GM12878 (cell line): ENCODE measurements at regions not wholly inside any gene's neighbourhood (a gene's known extent, or its start where the extent isn't known, plus 50 kb on each side); places are given as distances from the start of the nearest gene placed in this dataset.

Experiments used
- CEBPB ChIP-seq, 2 experiments: fragments of 150-350 bp in 1 of 2; IDR thresholded peaks; 2 replicates each; pipeline ENCODE4 v1.6.1; 2012 to 2014; ENCODE audit warnings: low read depth in 2 of 2, low read length in 2 of 2, borderline replicate concordance in 1 of 2, inconsistent platforms in 1 of 2
- CHD1 ChIP-seq: IDR thresholded peaks from 2 replicates; pipeline ENCODE4 v1.6.1; 2012; ENCODE audit warnings: low read depth, low read length, improper control_type of control experiment
- HDAC6 ChIP-seq: fragments of 200-600 bp; sonication (generic); IDR thresholded peaks from one replicate; pipeline ENCODE4 v1.8.0; 2017; ENCODE audit warnings: antibody characterized with exemption; ENCODE audit not compliant: unreplicated experiment
- MYC ChIP-seq: IDR thresholded peaks from 2 replicates; pipeline ENCODE4 v1.6.1; 2011; ENCODE audit warnings: mild to moderate bottlenecking, low read length, moderate library complexity, inconsistent platforms; ENCODE audit not compliant: insufficient read depth, insufficient replicate concordance, insufficient read length, severe bottlenecking
- NFYA ChIP-seq: IDR thresholded peaks from 2 replicates; pipeline ENCODE4 v1.6.1; 2011; ENCODE audit warnings: low read depth, mild to moderate bottlenecking, low read length, improper control_type of control experiment, borderline replicate concordance
- POLR2A ChIP-seq: IDR thresholded peaks from 2 replicates; pipeline ENCODE4 v1.6.1; 2011; ENCODE audit warnings: low read depth, mild to moderate bottlenecking, low read length
- TBL1XR1 ChIP-seq: IDR thresholded peaks from 2 replicates; pipeline ENCODE4 v1.6.1; 2012; ENCODE audit warnings: low read depth, low read length, improper control_type of control experiment
- TCF7 ChIP-seq: IDR thresholded peaks from 2 replicates; pipeline ENCODE4 v1.6.1; 2014; ENCODE audit warnings: antibody characterized with exemption, borderline replicate concordance
- ZBED1 ChIP-seq: IDR thresholded peaks from 2 replicates; pipeline ENCODE4 v1.6.1; 2016; ENCODE audit warnings: borderline replicate concordance
- ZNF207 ChIP-seq: fragments of 450-650 bp; IDR thresholded peaks from 2 replicates; pipeline ENCODE4 v1.6.1; 2014; ENCODE audit warnings: antibody characterized with exemption, mild to moderate bottlenecking, borderline replicate concordance
- ZZZ3 ChIP-seq: IDR thresholded peaks from 2 replicates; pipeline ENCODE4 v1.6.1; 2011; ENCODE audit warnings: low read depth; ENCODE audit not compliant: control insufficient read depth, insufficient read length
- TF ChIP-seq, protein P1 (sequence below): fragments of 450-650 bp; IDR thresholded peaks from 2 replicates; pipeline ENCODE4 v1.6.1; 2016; ENCODE audit warnings: mild to moderate bottlenecking, moderate library complexity, borderline replicate concordance
- TF ChIP-seq, protein P2 (sequence below), 3 experiments: IDR thresholded peaks in 2 of 3; conservative IDR thresholded peaks in 1 of 3; 2 replicates each; pipeline ENCODE4 v1.5.1; 2011; ENCODE audit warnings: low read depth in 3 of 3, low read length in 3 of 3, mild to moderate bottlenecking in 3 of 3, control low read depth in 2 of 3, moderate library complexity in 2 of 3, inconsistent platforms in 1 of 3, mixed read lengths in 1 of 3; ENCODE audit not compliant: control insufficient read depth in 2 of 3, insufficient read depth in 1 of 3; ENCODE audit errors: extremely low read depth in 1 of 3
- TF ChIP-seq, protein P3 (sequence below): IDR thresholded peaks from 2 replicates; pipeline ENCODE4 v1.6.1; 2011; ENCODE audit warnings: borderline replicate concordance, low read depth, mild to moderate bottlenecking, moderate library complexity, mixed read lengths, low read length; ENCODE audit not compliant: insufficient read depth; ENCODE audit errors: extremely low read length
- TF ChIP-seq, protein P4 (sequence below): fragments of 150-350 bp; IDR thresholded peaks from 2 replicates; pipeline ENCODE4 v1.6.1; 2014; ENCODE audit warnings: mild to moderate bottlenecking, low read depth, low read length

DNA sequence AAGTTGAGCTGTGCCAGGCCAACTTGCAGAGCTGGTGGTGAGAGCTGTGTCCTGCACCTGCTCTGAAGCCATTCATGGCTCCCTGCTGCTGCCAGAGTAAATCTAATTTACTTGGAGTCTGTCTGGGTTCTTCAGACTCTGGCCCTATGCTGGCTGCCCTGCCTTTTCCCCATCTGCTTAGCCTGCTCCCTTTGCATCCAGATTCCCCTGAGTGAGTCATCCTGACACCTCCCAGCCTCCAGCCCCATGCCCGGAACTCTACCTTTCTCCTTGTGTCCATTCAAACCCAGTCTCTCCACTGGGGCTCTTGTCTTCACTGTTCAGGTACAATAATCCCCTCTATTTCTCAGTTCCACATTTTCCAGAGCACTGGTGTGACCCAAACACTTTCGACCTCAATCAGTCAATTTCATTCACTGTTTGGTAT is 434.4 kb upstream of the ZMIZ1 start (continued):
- no peak for TF ChIP-seq NFYA
- TF ChIP-seq, protein P1, sequence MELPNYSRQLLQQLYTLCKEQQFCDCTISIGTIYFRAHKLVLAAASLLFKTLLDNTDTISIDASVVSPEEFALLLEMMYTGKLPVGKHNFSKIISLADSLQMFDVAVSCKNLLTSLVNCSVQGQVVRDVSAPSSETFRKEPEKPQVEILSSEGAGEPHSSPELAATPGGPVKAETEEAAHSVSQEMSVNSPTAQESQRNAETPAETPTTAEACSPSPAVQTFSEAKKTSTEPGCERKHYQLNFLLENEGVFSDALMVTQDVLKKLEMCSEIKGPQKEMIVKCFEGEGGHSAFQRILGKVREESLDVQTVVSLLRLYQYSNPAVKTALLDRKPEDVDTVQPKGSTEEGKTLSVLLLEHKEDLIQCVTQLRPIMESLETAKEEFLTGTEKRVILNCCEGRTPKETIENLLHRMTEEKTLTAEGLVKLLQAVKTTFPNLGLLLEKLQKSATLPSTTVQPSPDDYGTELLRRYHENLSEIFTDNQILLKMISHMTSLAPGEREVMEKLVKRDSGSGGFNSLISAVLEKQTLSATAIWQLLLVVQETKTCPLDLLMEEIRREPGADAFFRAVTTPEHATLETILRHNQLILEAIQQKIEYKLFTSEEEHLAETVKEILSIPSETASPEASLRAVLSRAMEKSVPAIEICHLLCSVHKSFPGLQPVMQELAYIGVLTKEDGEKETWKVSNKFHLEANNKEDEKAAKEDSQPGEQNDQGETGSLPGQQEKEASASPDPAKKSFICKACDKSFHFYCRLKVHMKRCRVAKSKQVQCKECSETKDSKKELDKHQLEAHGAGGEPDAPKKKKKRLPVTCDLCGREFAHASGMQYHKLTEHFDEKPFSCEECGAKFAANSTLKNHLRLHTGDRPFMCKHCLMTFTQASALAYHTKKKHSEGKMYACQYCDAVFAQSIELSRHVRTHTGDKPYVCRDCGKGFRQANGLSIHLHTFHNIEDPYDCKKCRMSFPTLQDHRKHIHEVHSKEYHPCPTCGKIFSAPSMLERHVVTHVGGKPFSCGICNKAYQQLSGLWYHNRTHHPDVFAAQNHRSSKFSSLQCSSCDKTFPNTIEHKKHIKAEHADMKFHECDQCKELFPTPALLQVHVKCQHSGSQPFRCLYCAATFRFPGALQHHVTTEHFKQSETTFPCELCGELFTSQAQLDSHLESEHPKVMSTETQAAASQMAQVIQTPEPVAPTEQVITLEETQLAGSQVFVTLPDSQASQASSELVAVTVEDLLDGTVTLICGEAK = no peak
- TF ChIP-seq, protein P2, sequence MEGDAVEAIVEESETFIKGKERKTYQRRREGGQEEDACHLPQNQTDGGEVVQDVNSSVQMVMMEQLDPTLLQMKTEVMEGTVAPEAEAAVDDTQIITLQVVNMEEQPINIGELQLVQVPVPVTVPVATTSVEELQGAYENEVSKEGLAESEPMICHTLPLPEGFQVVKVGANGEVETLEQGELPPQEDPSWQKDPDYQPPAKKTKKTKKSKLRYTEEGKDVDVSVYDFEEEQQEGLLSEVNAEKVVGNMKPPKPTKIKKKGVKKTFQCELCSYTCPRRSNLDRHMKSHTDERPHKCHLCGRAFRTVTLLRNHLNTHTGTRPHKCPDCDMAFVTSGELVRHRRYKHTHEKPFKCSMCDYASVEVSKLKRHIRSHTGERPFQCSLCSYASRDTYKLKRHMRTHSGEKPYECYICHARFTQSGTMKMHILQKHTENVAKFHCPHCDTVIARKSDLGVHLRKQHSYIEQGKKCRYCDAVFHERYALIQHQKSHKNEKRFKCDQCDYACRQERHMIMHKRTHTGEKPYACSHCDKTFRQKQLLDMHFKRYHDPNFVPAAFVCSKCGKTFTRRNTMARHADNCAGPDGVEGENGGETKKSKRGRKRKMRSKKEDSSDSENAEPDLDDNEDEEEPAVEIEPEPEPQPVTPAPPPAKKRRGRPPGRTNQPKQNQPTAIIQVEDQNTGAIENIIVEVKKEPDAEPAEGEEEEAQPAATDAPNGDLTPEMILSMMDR (IDR thresholded peaks at IDR 0.05 in 2 of 3, conservative IDR thresholded peaks at IDR 0.05 in 1 of 3; ENCODE audit: control insufficient read depth in 2 of 3, extremely low read depth in 1 of 3, insufficient read depth in 1 of 3, low read depth in 3 of 3, low read length in 3 of 3) = no peak
- no peak for TF ChIP-seq MYC
- no peak for TF ChIP-seq POLR2A
- TF ChIP-seq, protein P3, sequence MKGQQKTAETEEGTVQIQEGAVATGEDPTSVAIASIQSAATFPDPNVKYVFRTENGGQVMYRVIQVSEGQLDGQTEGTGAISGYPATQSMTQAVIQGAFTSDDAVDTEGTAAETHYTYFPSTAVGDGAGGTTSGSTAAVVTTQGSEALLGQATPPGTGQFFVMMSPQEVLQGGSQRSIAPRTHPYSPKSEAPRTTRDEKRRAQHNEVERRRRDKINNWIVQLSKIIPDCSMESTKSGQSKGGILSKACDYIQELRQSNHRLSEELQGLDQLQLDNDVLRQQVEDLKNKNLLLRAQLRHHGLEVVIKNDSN = no peak
- TF ChIP-seq ZZZ3 = no peak
- TF ChIP-seq TCF7 = no peak
- TF ChIP-seq TBL1XR1 = no peak
- TF ChIP-seq HDAC6 = no peak
- no peak for TF ChIP-seq ZBED1
- TF ChIP-seq CHD1 = no peak
- TF ChIP-seq CEBPB (IDR thresholded peaks at IDR 0.05; ENCODE audit: borderline replicate concordance in 1 of 2, low read depth in 2 of 2, low read length in 2 of 2) = no peak
- TF ChIP-seq, protein P4, sequence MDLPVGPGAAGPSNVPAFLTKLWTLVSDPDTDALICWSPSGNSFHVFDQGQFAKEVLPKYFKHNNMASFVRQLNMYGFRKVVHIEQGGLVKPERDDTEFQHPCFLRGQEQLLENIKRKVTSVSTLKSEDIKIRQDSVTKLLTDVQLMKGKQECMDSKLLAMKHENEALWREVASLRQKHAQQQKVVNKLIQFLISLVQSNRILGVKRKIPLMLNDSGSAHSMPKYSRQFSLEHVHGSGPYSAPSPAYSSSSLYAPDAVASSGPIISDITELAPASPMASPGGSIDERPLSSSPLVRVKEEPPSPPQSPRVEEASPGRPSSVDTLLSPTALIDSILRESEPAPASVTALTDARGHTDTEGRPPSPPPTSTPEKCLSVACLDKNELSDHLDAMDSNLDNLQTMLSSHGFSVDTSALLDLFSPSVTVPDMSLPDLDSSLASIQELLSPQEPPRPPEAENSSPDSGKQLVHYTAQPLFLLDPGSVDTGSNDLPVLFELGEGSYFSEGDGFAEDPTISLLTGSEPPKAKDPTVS = no peak
- no peak for TF ChIP-seq ZNF207
